GM19023 (cell line): ENCODE measurements at regions not wholly inside any gene's neighbourhood (a gene's known extent, or its start where the extent isn't known, plus 50 kb on each side); places are given as distances from the start of the nearest gene placed in this dataset.
"Not testable (repeated sequence)": the region's sequence is repeated elsewhere in the genome, so short reads cannot be mapped to it uniquely, and the experiment has no call there.

Experiments
- ATAC-seq: cut with Tn5 transposase; IDR thresholded peaks from one replicate; pipeline ENCODE4 v1.9.1; 2021; ENCODE audit warnings: mild to moderate bottlenecking, moderate library complexity; ENCODE audit not compliant: unreplicated experiment

- ATAC-seq, result not testable (repeated sequence)
Observed at GRCh38 chr6:11457422-11457821, 80.1 kb upstream of the TMEM170B start.

GRCh38 chr6:11452106-11452505 is 85.4 kb upstream of the TMEM170B start:
- ATAC-seq, result not testable (repeated sequence)

- ATAC-seq, result no peak
Observed at GRCh38 chr6:11450037-11450436, 87.5 kb upstream of the TMEM170B start.

GRCh38 chr6:11449408-11449807 is 88.1 kb upstream of the TMEM170B start:
- ATAC-seq, result no peak

GRCh38 chr6:11448038-11448437 is 89.5 kb upstream of the TMEM170B start:
- ATAC-seq, result no peak

GRCh38 chr6:11447265-11447664 is 90.3 kb upstream of the TMEM170B start:
- ATAC-seq, result no peak

- no peak for ATAC-seq
Observed at GRCh38 chr6:11445146-11445545, 92.4 kb upstream of the TMEM170B start.

GRCh38 chr6:11443125-11443524 is 94.4 kb upstream of the TMEM170B start:
- not testable (repeated sequence) for ATAC-seq

GRCh38 chr6:11442495-11442894 is 95.1 kb upstream of the TMEM170B start:
- no peak for ATAC-seq

GRCh38 chr6:11439876-11440275 is 97.7 kb upstream of the TMEM170B start:
- ATAC-seq, result no peak

GRCh38 chr6:11439017-11439420 is 98.5 kb upstream of the TMEM170B start:
- no peak for ATAC-seq

GRCh38 chr6:11437824-11438459 is 99.6 kb upstream of the TMEM170B start:
- ATAC-seq, result no peak

GRCh38 chr6:11436508-11437096 is 100.9 kb upstream of the TMEM170B start:
- no peak for ATAC-seq

GRCh38 chr6:11434565-11435326 is 102.8 kb upstream of the TMEM170B start:
- no peak for ATAC-seq

- ATAC-seq, result no peak
Observed at GRCh38 chr6:11433860-11434259, 103.7 kb upstream of the TMEM170B start.

- ATAC-seq, result no peak
Observed at GRCh38 chr6:11432713-11433450, 104.7 kb upstream of the TMEM170B start.

GRCh38 chr6:11432091-11432490 is 105.5 kb upstream of the TMEM170B start:
- ATAC-seq, result no peak

GRCh38 chr6:11431455-11431937 is 106.1 kb upstream of the TMEM170B start:
- no peak for ATAC-seq

- ATAC-seq, result no peak
Observed at GRCh38 chr6:11430036-11430435, 107.5 kb upstream of the TMEM170B start.

- no peak for ATAC-seq
Observed at GRCh38 chr6:11429577-11429976, 108.0 kb upstream of the TMEM170B start.

- ATAC-seq, result peak; percentile 59
Observed at GRCh38 chr6:11428895-11429294, 108.7 kb upstream of the TMEM170B start.
